HCT116 (cell line): ENCODE measurements at regions not wholly inside any gene's neighbourhood (a gene's known extent, or its start where the extent isn't known, plus 50 kb on each side); places are given as distances from the start of the nearest gene placed in this dataset.

Experiments used
- ATAC-seq: fragments of 200-7000 bp; cut with Tn5 transposase; 2 replicates; pipeline ENCODE4 v1.9.1; 2020; ENCODE audit warnings: mild to moderate bottlenecking, moderate library complexity
- BruUV-seq: library from RNA; stranded (reverse); fragments of 400-500 nt; replicated peaks from 2 replicates; lab custom pipeline; 2021; lab: Mats Ljungman, UMichigan
- CTCF ChIA-PET: fragments of 300-600 bp; sonication (Branson Sonifier 250); formaldehyde crosslinking; loops from one replicate; lab custom pipeline; 2021; ENCODE audit warnings: antibody characterized with exemption; lab: Charles Lee
- POLR2A ChIA-PET: fragments of 300-600, 350-600 bp; sonication (Branson Sonifier 250); formaldehyde crosslinking; loops from one replicate; lab custom pipeline; 2021; ENCODE audit warnings: antibody characterized with exemption; lab: Charles Lee
- RAD21 ChIA-PET, 2 experiments: fragments of 300-600 bp; sonication (Branson Sonifier 250); formaldehyde crosslinking; loops; one replicate each; lab custom pipeline; 2023; ENCODE audit warnings: low total read pairs in 2 of 2; ENCODE audit not compliant: uncharacterized antibody in 2 of 2, unreplicated experiment in 2 of 2, low non-redundant PET in 1 of 2; lab: Charles Lee
- DNase-seq: peaks from one replicate; pipeline ENCODE4 v3.0.0-alpha.2; 2010; ENCODE audit warnings: low read depth, low spot score
- H2AFZ ChIP-seq: fragments of 200-600 bp; shearing (Covaris generic), sonication (generic); 2 replicates; pipeline ENCODE4 v1.6.1; 2017; ENCODE audit warnings: low read depth, mixed run types, mixed read lengths, antibody characterized with exemption, low read length; ENCODE audit not compliant: poor library complexity, severe bottlenecking
- H3K27ac ChIP-seq: 2 replicates; pipeline ENCODE4 v1.5.1; 2012; ENCODE audit warnings: low read depth, low read length
- H3K27me3 ChIP-seq: fragments of 200-600 bp; sonication (generic); 2 replicates; pipeline ENCODE4 v1.6.1; 2016; ENCODE audit warnings: mixed run types, low read length, mixed read lengths; ENCODE audit not compliant: insufficient read depth
- H3K36me3 ChIP-seq, 2 experiments: fragments of 200-500 bp in 1 of 2; fragments of 200-600 bp in 1 of 2; sonication (Bioruptor generic) in 1 of 2; sonication (generic) in 1 of 2; 2 replicates each; pipeline versions ENCODE4 v1.5.1 to v1.6.1; 2014 to 2016; ENCODE audit warnings: low read length in 2 of 2, inconsistent platforms in 1 of 2, mixed read lengths in 1 of 2, mixed run types in 1 of 2; ENCODE audit not compliant: insufficient read depth in 2 of 2, control insufficient read depth in 1 of 2
- H3K4me1 ChIP-seq, 2 experiments: fragments of 200-600 bp in 1 of 2; sonication (generic) in 1 of 2; 2 replicates each; pipeline versions ENCODE4 v1.5.1 to v1.6.1; 2012 to 2017; ENCODE audit warnings: low read length in 2 of 2, inconsistent platforms in 1 of 2, mild to moderate bottlenecking in 1 of 2, mixed read lengths in 1 of 2, mixed run types in 1 of 2, moderate library complexity in 1 of 2; ENCODE audit not compliant: insufficient read depth in 2 of 2, control insufficient read depth in 1 of 2
- H3K4me2 ChIP-seq: fragments of 200-600 bp; sonication (generic); 2 replicates; pipeline ENCODE4 v1.6.1; 2017; ENCODE audit warnings: mixed run types, low read length, mixed read lengths
- H3K4me3 ChIP-seq, 2 experiments: fragments of 200-600 bp in 1 of 2; sonication (generic) in 1 of 2; replicated peaks in 1 of 2; 2 replicates each; pipeline ENCODE4 v1.5.1; 2011 to 2016; ENCODE audit warnings: low read length in 2 of 2, control low read depth in 1 of 2, low read depth in 1 of 2, mild to moderate bottlenecking in 1 of 2, mixed read lengths in 1 of 2, mixed run types in 1 of 2
- H3K79me2 ChIP-seq: fragments of 200-600 bp; sonication (generic); 2 replicates; pipeline ENCODE4 v1.6.1; 2017; ENCODE audit warnings: mild to moderate bottlenecking, mixed run types, low read length, moderate library complexity, mixed read lengths; ENCODE audit not compliant: insufficient read depth
- H3K9ac ChIP-seq: fragments of 200-600 bp; sonication (generic); 2 replicates; pipeline ENCODE4 v1.6.1; 2016; ENCODE audit warnings: low read length, mixed read lengths
- H3K9me2 ChIP-seq: fragments of 200-600 bp; sonication (generic), shearing (Covaris generic); 2 replicates; pipeline ENCODE4 v1.6.1; 2017; ENCODE audit warnings: mixed run types, mild to moderate bottlenecking, moderate library complexity; ENCODE audit not compliant: insufficient read depth
- H3K9me3 ChIP-seq, 2 experiments: fragments of 200-500 bp in 1 of 2; fragments of 200-600 bp in 1 of 2; sonication (Bioruptor generic) in 1 of 2; sonication (generic) in 1 of 2; 2 replicates each; pipeline ENCODE4 v1.6.1; 2014 to 2017; ENCODE audit warnings: low read length in 2 of 2, mixed read lengths in 2 of 2, inconsistent platforms in 1 of 2, low read depth in 1 of 2, mild to moderate bottlenecking in 1 of 2, mixed run types in 1 of 2, moderate library complexity in 1 of 2; ENCODE audit not compliant: control insufficient read depth in 1 of 2, insufficient read depth in 1 of 2
- H4K20me1 ChIP-seq: fragments of 200-600 bp; sonication (generic), shearing (Covaris generic); 2 replicates; pipeline ENCODE4 v1.6.1; 2017; ENCODE audit warnings: mixed run types, mild to moderate bottlenecking, moderate library complexity; ENCODE audit not compliant: insufficient read depth
- ATF3 ChIP-seq: IDR thresholded peaks from 2 replicates; pipeline ENCODE4 v1.6.1; 2012
- CBX3 ChIP-seq: IDR thresholded peaks from 2 replicates; pipeline ENCODE4 v1.6.1; 2012; ENCODE audit warnings: low read depth
- CEBPB ChIP-seq: IDR thresholded peaks from 2 replicates; pipeline ENCODE4 v1.6.1; 2012; ENCODE audit warnings: low read depth
- CTCF ChIP-seq, 3 experiments: fragments of 200-600 bp in 1 of 3; sonication (generic) in 1 of 3; IDR thresholded peaks in 2 of 3; conservative IDR thresholded peaks in 1 of 3; 2 replicates each; pipeline ENCODE4 v1.5.1; 2012 to 2017; ENCODE audit warnings: low read depth in 2 of 3, low read length in 2 of 3, antibody characterized with exemption in 1 of 3, borderline replicate concordance in 1 of 3, control low read depth in 1 of 3, mild to moderate bottlenecking in 1 of 3, mixed read lengths in 1 of 3, mixed run types in 1 of 3, moderate library complexity in 1 of 3; ENCODE audit not compliant: insufficient read depth in 1 of 3
- EZH2 ChIP-seq: fragments of 200-600 bp; sonication (generic); IDR thresholded peaks from 2 replicates; pipeline ENCODE4 v1.6.1; 2017; ENCODE audit warnings: antibody characterized with exemption, mixed run types
- MAX ChIP-seq: IDR thresholded peaks from 2 replicates; pipeline ENCODE4 v1.6.1; 2012
- POLR2AphosphoS5 ChIP-seq: IDR thresholded peaks from 2 replicates; pipeline ENCODE4 v1.6.1; 2011; ENCODE audit warnings: mild to moderate bottlenecking, low read depth, low read length, moderate library complexity
- REST ChIP-seq: IDR thresholded peaks from 2 replicates; pipeline ENCODE4 v1.6.1; 2012; ENCODE audit warnings: low read depth
- SRF ChIP-seq: IDR thresholded peaks from 2 replicates; pipeline ENCODE4 v1.6.1; 2012; ENCODE audit warnings: low read depth
- TCF7L2 ChIP-seq: IDR thresholded peaks from 2 replicates; pipeline ENCODE4 v1.7.0; 2011; ENCODE audit warnings: borderline replicate concordance, inconsistent platforms; ENCODE audit not compliant: insufficient read depth, insufficient read length; ENCODE audit errors: extremely low read depth
- YY1 ChIP-seq: IDR thresholded peaks from 2 replicates; pipeline ENCODE4 v1.6.1; 2011; ENCODE audit warnings: low read length, low read depth, moderate library complexity, mild to moderate bottlenecking; ENCODE audit not compliant: insufficient replicate concordance; ENCODE audit errors: extremely low read depth
- ZFX ChIP-seq: fragments of 450-650 bp; IDR thresholded peaks from 2 replicates; pipeline ENCODE4 v1.6.1; 2017
- intact Hi-C: fragments of 100-400 bp; cut with micrococcal nuclease; formaldehyde crosslinking; loops from 2 replicates; pipeline ENCODE4 v1.10.0; 2022

- no peak overlapping the region for H3K9ac ChIP-seq
- H3K9me3 ChIP-seq, result no peaks in the 10 kb centered on the region
- ChIA-PET POLR2A (no interaction called here), CTCF (no interaction called here), RAD21 (no interaction called here)
- no peak overlapping the region for H3K4me3 ChIP-seq
- TF ChIP-seq EZH2 (no peak), CEBPB (no peak), ZFX (no peak), POLR2AphosphoS5 (no peak), CBX3 (no peak), ATF3 (no peak), REST (no peak), CTCF (IDR thresholded peaks at IDR 0.05 in 2 of 3, conservative IDR thresholded peaks at IDR 0.05 in 1 of 3; ENCODE audit: borderline replicate concordance in 1 of 3, insufficient read depth in 1 of 3, low read depth in 2 of 3, low read length in 2 of 3) (no peak), SRF (no peak), YY1 (no peak), MAX (no peak), TCF7L2 (no peak)
- no peak overlapping the region for H2AFZ ChIP-seq
- no peaks in the 10 kb centered on the region for H3K36me3 ChIP-seq
- no TSS peak for BruUV-seq
- intact Hi-C loops, result no loop called here
- no peak for DNase-seq
- H3K4me1 ChIP-seq, result no peaks in the 10 kb centered on the region
- no peaks in the 10 kb centered on the region for H4K20me1 ChIP-seq
- no peak overlapping the region for H3K27ac ChIP-seq
- ATAC-seq, result no peak
- H3K9me2 ChIP-seq, result no peaks in the 10 kb centered on the region
- H3K79me2 ChIP-seq, result no peaks in the 10 kb centered on the region
- H3K4me2 ChIP-seq, result no peak overlapping the region
- H3K27me3 ChIP-seq, result no peaks in the 10 kb centered on the region
Measured at GRCh38 chr12:91786499-91787272, 359.0 kb downstream of the BTG1 start.
